PC-3 (cell line): ENCODE measurements at regions not wholly inside any gene's neighbourhood (a gene's known extent, or its start where the extent isn't known, plus 50 kb on each side); places are given as distances from the start of the nearest gene placed in this dataset.

ENCODE experiments used
- ATAC-seq: fragments of 200-7000 bp; cut with Tn5 transposase; 2 replicates; pipeline ENCODE4 v1.9.1; 2020; ENCODE audit warnings: mild to moderate bottlenecking, moderate library complexity
- BruUV-seq: library from RNA; stranded (reverse); fragments of 400-500 nt; replicated peaks from 2 replicates; lab custom pipeline; 2021; lab: Mats Ljungman, UMichigan
- CTCF ChIA-PET: fragments of 300-600 bp; sonication (Branson Sonifier 250); formaldehyde crosslinking; loops from one replicate; lab custom pipeline; 2022; ENCODE audit warnings: antibody characterized with exemption; lab: Charles Lee
- POLR2A ChIA-PET: fragments of 300-600 bp; sonication (Branson Sonifier 250); formaldehyde crosslinking; loops from one replicate; lab custom pipeline; 2022; ENCODE audit warnings: antibody characterized with exemption; ENCODE audit not compliant: unreplicated experiment; lab: Charles Lee
- DNase-seq: peaks from one replicate; pipeline ENCODE4 v3.0.0-alpha.2; 2015
- H2AFZ ChIP-seq: fragments of 300-600 bp; sonication (generic); 2 replicates; pipeline ENCODE4 v1.6.0; 2016; ENCODE audit warnings: antibody characterized with exemption, low read length
- H3F3A ChIP-seq: fragments of 300-600 bp; sonication (generic); one replicate; pipeline ENCODE4 v1.6.0; 2017; ENCODE audit warnings: antibody characterized with exemption, low read length, control low read depth, mild to moderate bottlenecking; ENCODE audit not compliant: unreplicated experiment
- H3K27ac ChIP-seq: fragments of 300-600 bp; sonication (generic); 2 replicates; pipeline ENCODE4 v1.5.1; 2016; ENCODE audit warnings: mild to moderate bottlenecking, low read length
- H3K27me3 ChIP-seq: fragments of 300-600 bp; sonication (generic); 2 replicates; pipeline ENCODE4 v1.6.1; 2016; ENCODE audit warnings: low read length, mixed read lengths
- H3K36me3 ChIP-seq: fragments of 300-600 bp; sonication (generic); 2 replicates; pipeline ENCODE4 v1.6.1; 2016; ENCODE audit warnings: low read depth, mixed run types, low read length, mixed read lengths
- H3K4me1 ChIP-seq: fragments of 300-600 bp; sonication (generic); 2 replicates; pipeline ENCODE4 v1.5.1; 2016; ENCODE audit warnings: low read length; ENCODE audit not compliant: insufficient read depth
- H3K4me2 ChIP-seq: fragments of 300-600 bp; sonication (generic); 2 replicates; pipeline ENCODE4 v1.6.0; 2016; ENCODE audit warnings: low read length
- H3K4me3 ChIP-seq: fragments of 300-600 bp; sonication (generic); 2 replicates; pipeline ENCODE4 v1.5.1; 2016; ENCODE audit warnings: mild to moderate bottlenecking, low read length, mixed read lengths
- H3K79me2 ChIP-seq: fragments of 300-600 bp; sonication (generic); 2 replicates; pipeline ENCODE4 v1.6.1; 2017; ENCODE audit warnings: low read length, mixed read lengths
- H3K9ac ChIP-seq: fragments of 300-600 bp; sonication (generic); 2 replicates; pipeline ENCODE4 v1.6.0; 2016; ENCODE audit warnings: mild to moderate bottlenecking, low read length
- H3K9me2 ChIP-seq: fragments of 300-600 bp; sonication (generic); replicated peaks from 2 replicates; pipeline ENCODE4 v1.6.1; 2016; ENCODE audit warnings: mixed run types, low read length, mixed read lengths
- H3K9me3 ChIP-seq: fragments of 300-600 bp; sonication (generic); 2 replicates; pipeline ENCODE4 v1.6.1; 2016; ENCODE audit warnings: low read length, mixed read lengths
- H4K20me1 ChIP-seq: fragments of 300-600 bp; sonication (generic); 2 replicates; pipeline ENCODE4 v1.6.1; 2016; ENCODE audit warnings: low read length, mixed read lengths
- CTCF ChIP-seq: fragments of 300-600 bp; sonication (generic); conservative IDR thresholded peaks from 2 replicates; pipeline ENCODE4 v1.5.1; 2017; ENCODE audit warnings: antibody characterized with exemption, low read depth, mild to moderate bottlenecking, low read length
- EZH2 ChIP-seq: fragments of 300-600 bp; sonication (generic); IDR thresholded peaks from one replicate; pipeline ENCODE4 v1.6.1; 2017; ENCODE audit warnings: antibody characterized with exemption, mild to moderate bottlenecking, low read length; ENCODE audit not compliant: unreplicated experiment
- EZH2phosphoT487 ChIP-seq: fragments of 300-600 bp; sonication (generic); IDR thresholded peaks from 2 replicates; pipeline ENCODE4 v1.6.1; 2018; ENCODE audit warnings: mild to moderate bottlenecking, antibody characterized with exemption, low read length, borderline replicate concordance
- intact Hi-C: fragments of 100-400 bp; cut with micrococcal nuclease; formaldehyde crosslinking; loops from 2 replicates; pipeline ENCODE4 v1.9.0; 2023

GRCh38 chr12:67096533-67097318 is 172.4 kb upstream of the CAND1 start:
- Histone ChIP-seq H2AFZ (no peak overlapping the region), H3K36me3 (no peaks in the 10 kb centered on the region), H3K27me3 (peaks cover 10% of the 10 kb centered on the region), H3K79me2 (no peaks in the 10 kb centered on the region), H3K27ac (no peak overlapping the region), H3K9me3 (no peaks in the 10 kb centered on the region), H3K9me2 (no peaks in the 10 kb centered on the region), H3K9ac (no peak overlapping the region), H3K4me2 (no peak overlapping the region), H3K4me3 (no peak overlapping the region), H3K4me1 (peaks cover 7% of the 10 kb centered on the region; the same call in 1 of the 2 replicates), H3F3A (no peaks in the 10 kb centered on the region), H4K20me1 (no peaks in the 10 kb centered on the region)
- ChIA-PET CTCF (no interaction called here), POLR2A (no interaction called here)
- ATAC-seq (no peak), DNase-seq (peak; percentile 19)
- no TSS peak for BruUV-seq
- TF ChIP-seq EZH2phosphoT487, result no peak
- TF ChIP-seq EZH2, result no peak
- no peak for TF ChIP-seq CTCF
- intact Hi-C loops, result no loop called here

DNA sequence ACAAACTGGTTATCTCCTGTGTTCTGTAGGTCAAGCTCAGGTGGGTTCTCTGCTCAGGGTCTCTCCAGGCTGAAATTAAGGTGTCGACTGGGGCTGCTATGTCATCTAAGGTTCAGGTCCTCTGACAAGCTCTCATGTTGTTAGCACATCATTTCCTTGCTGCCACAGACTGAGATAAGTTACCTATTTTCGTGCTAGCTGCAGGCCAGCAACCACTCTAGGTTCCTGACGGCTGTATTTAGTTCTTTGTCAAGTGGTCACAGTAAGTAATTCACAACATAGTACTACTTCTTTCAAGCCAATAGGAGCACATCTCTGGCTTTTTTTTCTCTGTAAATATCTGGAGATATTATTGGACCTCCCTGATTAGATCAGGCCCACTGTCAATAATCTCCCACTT is 169.3 kb upstream of the CAND1 start:
- Histone ChIP-seq H3K4me3 (no peak overlapping the region), H3K79me2 (no peaks in the 10 kb centered on the region), H3K9me3 (no peaks in the 10 kb centered on the region), H3K4me2 (no peak overlapping the region), H3K9ac (no peak overlapping the region), H3K36me3 (no peaks in the 10 kb centered on the region), H4K20me1 (no peaks in the 10 kb centered on the region), H3K4me1 (peaks cover 7% of the 10 kb centered on the region; the same call in 1 of the 2 replicates), H3K9me2 (no peaks in the 10 kb centered on the region), H3F3A (no peaks in the 10 kb centered on the region), H3K27ac (no peak overlapping the region), H2AFZ (no peak overlapping the region), H3K27me3 (peaks cover 10% of the 10 kb centered on the region)
- POLR2A ChIA-PET, result no interaction called here
- DNase-seq (no peak), ATAC-seq (no peak)
- BruUV-seq, result no TSS peak
- TF ChIP-seq EZH2phosphoT487, result no peak
- no peak for TF ChIP-seq CTCF
- no peak for TF ChIP-seq EZH2
- intact Hi-C loops, result no loop called here
- CTCF ChIA-PET, result no interaction called here

GRCh38 chr12:67103521-67103920 is 165.6 kb upstream of the CAND1 start:
- no TSS peak for BruUV-seq

More at GRCh38 chr12:67103521-67103920, 165.6 kb upstream of the CAND1 start:
- Histone ChIP-seq H3K79me2 (no peaks in the 10 kb centered on the region), H3K27ac (no peak overlapping the region), H3K9me2 (no peaks in the 10 kb centered on the region), H2AFZ (no peak overlapping the region), H3K36me3 (no peaks in the 10 kb centered on the region), H3K9me3 (peaks cover 16% of the 10 kb centered on the region), H3K9ac (no peak overlapping the region), H4K20me1 (no peaks in the 10 kb centered on the region), H3K4me2 (no peak overlapping the region), H3K4me3 (no peak overlapping the region), H3K4me1 (no peaks in the 10 kb centered on the region), H3K27me3 (peaks cover 10% of the 10 kb centered on the region), H3F3A (no peaks in the 10 kb centered on the region)
- TF ChIP-seq CTCF (no peak), EZH2phosphoT487 (no peak), EZH2 (no peak)
- ChIA-PET CTCF (no interaction called here), POLR2A (no interaction called here)
- ATAC-seq (no peak), DNase-seq (no peak)
- intact Hi-C loops, result no loop called here
